Cardiac fibroblast (primary cell): ENCODE measurements at regions not wholly inside any gene's neighbourhood (a gene's known extent, or its start where the extent isn't known, plus 50 kb on each side); places are given as distances from the start of the nearest gene placed in this dataset.
A peak's percentile ranks its signal among the peaks of the same experiment; 100 is the strongest.

Source experiments
- DNase-seq, 2 donors: peaks; one replicate each; pipeline versions ENCODE4 v3.0.0 to v3.0.0-alpha.2; 2010; ENCODE audit warnings: low read depth in 2 of 2
- H3K4me3 ChIP-seq, 2 donors: replicated peaks in 1 of 2; 1 replicate in 1 of 2; 2 replicates in 1 of 2; pipeline ENCODE4 v1.5.1; 2011; ENCODE audit warnings: low read depth in 2 of 2, low read length in 2 of 2, mild to moderate bottlenecking in 2 of 2, moderate library complexity in 1 of 2
- CTCF ChIP-seq: IDR thresholded peaks from one replicate; pipeline ENCODE4 v1.5.1; 2011; ENCODE audit warnings: low read depth, mild to moderate bottlenecking, low read length, inconsistent platforms

- no peak overlapping the region for H3K4me3 ChIP-seq
- no peak for DNase-seq
- no peak for TF ChIP-seq CTCF
These were observed 149.8 kb upstream of the TMTC4 start for GRCh38 chr13:100824366-100824765.

- TF ChIP-seq CTCF: no peak
- no peak for DNase-seq
- H3K4me3 ChIP-seq: no peak overlapping the region
These were observed 148.9 kb upstream of the TMTC4 start for GRCh38 chr13:100823448-100823847.

- no peak overlapping the region for H3K4me3 ChIP-seq
- DNase-seq: no peak
- TF ChIP-seq CTCF: no peak
These were observed 148.4 kb upstream of the TMTC4 start for GRCh38 chr13:100822871-100823443.

GRCh38 chr13:100818711-100819110 lies 144.1 kb upstream of the TMTC4 start:
- no peak overlapping the region for H3K4me3 ChIP-seq
- DNase-seq: peak in 1 of 2 donors; percentile 4
- TF ChIP-seq CTCF: no peak

- TF ChIP-seq CTCF: no peak
- no peak overlapping the region for H3K4me3 ChIP-seq
- no peak for DNase-seq
These were observed 143.3 kb upstream of the TMTC4 start for GRCh38 chr13:100817928-100818327.

GRCh38 chr13:100815476-100816046 lies 141.0 kb upstream of the TMTC4 start:
- no peak for TF ChIP-seq CTCF
- no peak overlapping the region for H3K4me3 ChIP-seq
- no peak for DNase-seq
